ENCODE measurements at regions not wholly inside any gene's neighbourhood (a gene's known extent, or its start where the extent isn't known, plus 50 kb on each side); places are given as distances from the start of the nearest gene placed in this dataset.

DNA sequence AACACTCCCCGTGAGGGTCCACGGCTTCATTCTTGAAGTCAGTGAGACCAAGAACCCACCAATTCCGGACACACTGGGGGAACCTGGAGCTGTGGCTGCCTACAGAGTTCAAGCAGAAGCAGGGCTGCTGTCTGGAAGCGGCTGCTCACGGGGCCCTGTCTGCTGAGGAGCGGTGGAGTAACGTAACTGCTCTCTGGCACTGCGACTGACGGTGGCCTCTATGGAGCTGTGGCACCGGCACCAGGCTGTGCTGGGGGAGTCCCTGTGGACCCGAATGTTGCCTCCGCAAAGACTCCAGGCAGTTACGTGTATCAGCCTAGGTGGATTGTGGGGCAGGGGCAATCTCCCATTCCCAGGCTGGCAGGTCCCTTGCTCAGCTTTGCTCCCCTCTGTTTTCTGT, 703.3 kb upstream of the FRG1 start:
- no peak overlapping the region for H3K4me2 ChIP-seq (ENCODE audit: low read length)
- H3K36me3 ChIP-seq (replicated peaks; ENCODE audit: low read depth, low read length), result no peaks in the 10 kb centered on the region
- H3K79me2 ChIP-seq (ENCODE audit: low read length), result no peaks in the 10 kb centered on the region
- no peak overlapping the region for H2AFZ ChIP-seq (ENCODE audit: low read depth, low read length)
- no peak overlapping the region for H3K9ac ChIP-seq (ENCODE audit: low read length)
- H3K4me1 ChIP-seq (ENCODE audit: low read length), result no peaks in the 10 kb centered on the region
- no peaks in the 10 kb centered on the region for H3K9me3 ChIP-seq (ENCODE audit: insufficient read depth, low read length)
- no peaks in the 10 kb centered on the region for H3K27me3 ChIP-seq (ENCODE audit: low read depth, low read length)
- no peak overlapping the region for H3K4me3 ChIP-seq (ENCODE audit: low read length)
- no peak overlapping the region for H3K27ac ChIP-seq (ENCODE audit: low read length)
- no peaks in the 10 kb centered on the region for H4K20me1 ChIP-seq (ENCODE audit: insufficient read depth, low read length)
- TF ChIP-seq, protein P1, sequence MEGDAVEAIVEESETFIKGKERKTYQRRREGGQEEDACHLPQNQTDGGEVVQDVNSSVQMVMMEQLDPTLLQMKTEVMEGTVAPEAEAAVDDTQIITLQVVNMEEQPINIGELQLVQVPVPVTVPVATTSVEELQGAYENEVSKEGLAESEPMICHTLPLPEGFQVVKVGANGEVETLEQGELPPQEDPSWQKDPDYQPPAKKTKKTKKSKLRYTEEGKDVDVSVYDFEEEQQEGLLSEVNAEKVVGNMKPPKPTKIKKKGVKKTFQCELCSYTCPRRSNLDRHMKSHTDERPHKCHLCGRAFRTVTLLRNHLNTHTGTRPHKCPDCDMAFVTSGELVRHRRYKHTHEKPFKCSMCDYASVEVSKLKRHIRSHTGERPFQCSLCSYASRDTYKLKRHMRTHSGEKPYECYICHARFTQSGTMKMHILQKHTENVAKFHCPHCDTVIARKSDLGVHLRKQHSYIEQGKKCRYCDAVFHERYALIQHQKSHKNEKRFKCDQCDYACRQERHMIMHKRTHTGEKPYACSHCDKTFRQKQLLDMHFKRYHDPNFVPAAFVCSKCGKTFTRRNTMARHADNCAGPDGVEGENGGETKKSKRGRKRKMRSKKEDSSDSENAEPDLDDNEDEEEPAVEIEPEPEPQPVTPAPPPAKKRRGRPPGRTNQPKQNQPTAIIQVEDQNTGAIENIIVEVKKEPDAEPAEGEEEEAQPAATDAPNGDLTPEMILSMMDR (IDR thresholded peaks at IDR 0.05; ENCODE audit: low read depth, low read length), result no peak
- no peak for TF ChIP-seq EZH2phosphoT487 (IDR thresholded peaks at IDR 0.05; ENCODE audit: low read depth)

DNA sequence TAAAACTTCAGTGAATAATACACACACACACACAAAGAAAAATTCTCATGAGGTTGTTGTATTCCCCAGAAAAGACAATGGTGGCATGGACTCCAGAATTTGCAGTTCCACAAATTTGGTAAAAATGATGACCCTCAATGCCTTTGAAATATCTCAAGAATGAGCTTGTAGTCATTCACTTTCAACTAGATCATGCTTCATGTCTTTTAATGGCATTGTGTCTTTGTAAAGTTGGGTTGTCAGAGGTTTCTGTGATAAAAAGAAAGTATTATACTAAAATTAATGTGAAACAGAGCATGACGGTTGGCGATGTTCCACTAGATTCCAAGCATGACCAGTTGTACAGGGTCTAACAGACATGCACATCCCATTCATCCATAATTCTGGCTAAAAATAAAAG, 685.0 kb upstream of the FRG1 start:
- no peak overlapping the region for H3K9ac ChIP-seq (ENCODE audit: low read length)
- H3K4me2 ChIP-seq (ENCODE audit: low read length), result no peak overlapping the region
- TF ChIP-seq, protein P1 (IDR thresholded peaks at IDR 0.05; ENCODE audit: low read depth, low read length), result no peak
- H3K9me3 ChIP-seq (ENCODE audit: insufficient read depth, low read length), result no peaks in the 10 kb centered on the region
- no peaks in the 10 kb centered on the region for H3K36me3 ChIP-seq (replicated peaks; ENCODE audit: low read depth, low read length)
- H3K27ac ChIP-seq (ENCODE audit: low read length), result no peak overlapping the region
- no peak overlapping the region for H2AFZ ChIP-seq (ENCODE audit: low read depth, low read length)
- no peaks in the 10 kb centered on the region for H4K20me1 ChIP-seq (ENCODE audit: insufficient read depth, low read length)
- H3K27me3 ChIP-seq (ENCODE audit: low read depth, low read length), result no peaks in the 10 kb centered on the region
- H3K4me3 ChIP-seq (ENCODE audit: low read length), result no peak overlapping the region
- H3K4me1 ChIP-seq (ENCODE audit: low read length), result no peaks in the 10 kb centered on the region
- H3K79me2 ChIP-seq (ENCODE audit: low read length), result no peaks in the 10 kb centered on the region

DNA sequence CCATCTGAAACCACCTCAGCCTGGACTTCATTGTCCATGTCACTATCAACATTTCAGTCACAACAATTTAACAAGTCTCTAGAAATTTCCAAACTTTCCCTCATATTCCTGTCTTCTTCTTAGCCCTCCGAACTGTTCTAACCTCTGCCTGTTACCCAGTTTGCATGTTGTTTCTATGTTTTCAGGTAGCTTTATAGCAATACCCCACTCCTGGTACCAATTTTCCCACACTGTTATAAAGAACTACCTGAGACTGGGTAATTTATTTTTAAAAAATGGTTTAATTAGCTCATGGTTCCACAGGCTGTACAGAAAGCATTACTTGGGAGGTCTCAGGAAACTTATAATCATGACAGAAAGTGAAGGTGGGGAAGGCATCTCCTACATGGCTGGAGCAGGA, 679.2 kb upstream of the FRG1 start:
- Histone ChIP-seq H3K4me2 (ENCODE audit: low read length) (no peak overlapping the region), H3K4me1 (ENCODE audit: low read length) (no peaks in the 10 kb centered on the region), H3K36me3 (replicated peaks; ENCODE audit: low read depth, low read length) (no peaks in the 10 kb centered on the region), H2AFZ (ENCODE audit: low read depth, low read length) (no peak overlapping the region), H4K20me1 (ENCODE audit: insufficient read depth, low read length) (no peaks in the 10 kb centered on the region), H3K9ac (ENCODE audit: low read length) (no peak overlapping the region), H3K79me2 (ENCODE audit: low read length) (no peaks in the 10 kb centered on the region), H3K4me3 (ENCODE audit: low read length) (no peak overlapping the region), H3K9me3 (ENCODE audit: insufficient read depth, low read length) (no peaks in the 10 kb centered on the region), H3K27ac (ENCODE audit: low read length) (no peak overlapping the region), H3K27me3 (ENCODE audit: low read depth, low read length) (no peaks in the 10 kb centered on the region)
- TF ChIP-seq, protein P1 (IDR thresholded peaks at IDR 0.05; ENCODE audit: low read depth, low read length), result no peak
- no peak for TF ChIP-seq EZH2phosphoT487 (IDR thresholded peaks at IDR 0.05; ENCODE audit: low read depth)

DNA sequence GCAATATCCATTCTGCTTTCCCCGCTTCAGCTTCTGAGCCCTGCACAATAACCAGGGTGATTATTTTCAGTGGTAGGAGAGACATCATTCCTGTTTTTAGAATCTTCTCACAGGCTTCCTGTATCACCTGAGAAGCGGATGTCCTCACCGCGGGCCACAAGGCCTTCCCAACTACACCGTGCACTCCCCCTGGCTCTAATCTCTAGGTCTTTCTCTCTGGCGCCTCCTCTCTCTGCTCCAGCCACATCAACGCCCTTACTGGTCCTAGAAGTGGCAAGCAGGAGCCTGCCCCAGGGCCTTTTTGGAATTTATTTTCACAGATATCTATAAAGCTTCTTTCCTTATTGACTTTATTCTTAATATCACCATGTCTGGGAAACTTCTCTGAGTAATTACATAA, 675.2 kb upstream of the FRG1 start:
- H2AFZ ChIP-seq (ENCODE audit: low read depth, low read length), result no peak overlapping the region
- H4K20me1 ChIP-seq (ENCODE audit: insufficient read depth, low read length), result no peaks in the 10 kb centered on the region
- H3K36me3 ChIP-seq (replicated peaks; ENCODE audit: low read depth, low read length), result no peaks in the 10 kb centered on the region
- H3K27me3 ChIP-seq (ENCODE audit: low read depth, low read length), result no peaks in the 10 kb centered on the region
- no peak overlapping the region for H3K4me3 ChIP-seq (ENCODE audit: low read length)
- no peak overlapping the region for H3K27ac ChIP-seq (ENCODE audit: low read length)
- H3K79me2 ChIP-seq (ENCODE audit: low read length), result no peaks in the 10 kb centered on the region
- H3K4me2 ChIP-seq (ENCODE audit: low read length), result no peak overlapping the region
- TF ChIP-seq EZH2phosphoT487 (IDR thresholded peaks at IDR 0.05; ENCODE audit: low read depth), result no peak
- TF ChIP-seq, protein P1 (IDR thresholded peaks at IDR 0.05; ENCODE audit: low read depth, low read length), result no peak
- H3K4me1 ChIP-seq (ENCODE audit: low read length), result no peaks in the 10 kb centered on the region
- H3K9me3 ChIP-seq (ENCODE audit: insufficient read depth, low read length), result no peaks in the 10 kb centered on the region
- no peak overlapping the region for H3K9ac ChIP-seq (ENCODE audit: low read length)
